HG02763 (cell line): ENCODE measurements at regions not wholly inside any gene's neighbourhood (a gene's known extent, or its start where the extent isn't known, plus 50 kb on each side); places are given as distances from the start of the nearest gene placed in this dataset.

Experiments
- ATAC-seq: cut with Tn5 transposase; IDR thresholded peaks from one replicate; pipeline ENCODE4 v1.9.1; 2021; ENCODE audit warnings: mild to moderate bottlenecking, moderate library complexity; ENCODE audit not compliant: unreplicated experiment

GRCh38 chr3:110375751-110376518 lies 695.7 kb upstream of the NECTIN3 start:
- ATAC-seq, result no peak

- no peak for ATAC-seq
Measured at GRCh38 chr3:110378481-110378880, 693.1 kb upstream of the NECTIN3 start.

GRCh38 chr3:110381992-110382391 lies 689.6 kb upstream of the NECTIN3 start:
- ATAC-seq, result no peak

DNA sequence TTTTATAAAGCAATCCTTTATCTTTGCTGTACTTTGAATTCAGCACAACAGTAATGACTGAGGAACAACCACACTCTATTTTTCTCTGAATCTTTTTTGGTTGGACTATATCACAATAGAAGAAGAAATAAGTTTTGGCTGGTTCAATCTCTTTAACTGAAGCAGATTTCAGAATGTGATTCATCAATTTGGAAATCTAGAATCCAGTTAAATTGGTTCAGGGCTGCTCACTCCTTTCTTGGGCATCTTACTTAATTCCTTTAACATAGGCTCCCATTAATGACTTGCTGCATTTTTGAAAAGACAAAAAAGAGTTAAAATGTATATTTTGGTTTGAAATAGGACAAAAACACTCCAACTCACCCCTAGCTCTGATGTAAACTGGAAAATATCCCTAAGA lies 688.3 kb upstream of the NECTIN3 start:
- no peak for ATAC-seq

DNA sequence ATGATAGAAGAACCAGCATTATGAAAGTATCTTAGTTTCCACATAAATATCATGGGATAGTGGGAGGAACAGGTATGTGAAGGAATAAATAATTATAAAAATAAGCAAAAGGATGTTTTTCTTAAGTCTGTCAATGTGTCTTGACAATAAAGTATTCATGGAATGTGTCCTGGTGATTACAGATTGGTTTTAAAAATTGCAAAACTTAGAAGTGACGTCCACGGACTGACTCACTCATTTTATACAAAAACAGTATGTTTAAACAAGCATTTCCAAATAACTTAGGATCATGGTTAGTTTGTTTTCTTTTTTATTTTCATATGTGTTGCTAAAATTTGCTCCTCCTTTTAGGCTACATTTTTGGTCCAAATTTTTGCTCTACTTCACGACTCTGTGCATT lies 687.0 kb upstream of the NECTIN3 start:
- ATAC-seq, result no peak

DNA sequence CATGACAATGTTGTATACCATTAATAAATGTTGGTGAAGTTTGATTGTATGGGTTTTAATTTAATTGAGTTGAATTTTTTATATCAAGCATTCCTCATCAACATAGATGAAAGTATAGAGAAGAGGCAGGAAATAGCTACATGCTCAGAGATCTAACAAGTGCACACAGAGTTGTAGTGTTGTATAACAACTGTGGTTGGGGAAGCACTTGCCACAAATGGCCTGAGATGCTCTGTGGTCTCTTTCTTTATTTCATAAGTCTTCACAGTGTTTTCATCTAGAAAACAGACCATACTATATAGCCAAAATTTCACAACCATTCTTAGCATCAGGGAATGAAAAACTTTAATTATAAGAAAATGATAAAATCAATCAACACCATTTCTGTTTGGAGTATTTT lies 682.6 kb upstream of the NECTIN3 start:
- ATAC-seq, result no peak

DNA sequence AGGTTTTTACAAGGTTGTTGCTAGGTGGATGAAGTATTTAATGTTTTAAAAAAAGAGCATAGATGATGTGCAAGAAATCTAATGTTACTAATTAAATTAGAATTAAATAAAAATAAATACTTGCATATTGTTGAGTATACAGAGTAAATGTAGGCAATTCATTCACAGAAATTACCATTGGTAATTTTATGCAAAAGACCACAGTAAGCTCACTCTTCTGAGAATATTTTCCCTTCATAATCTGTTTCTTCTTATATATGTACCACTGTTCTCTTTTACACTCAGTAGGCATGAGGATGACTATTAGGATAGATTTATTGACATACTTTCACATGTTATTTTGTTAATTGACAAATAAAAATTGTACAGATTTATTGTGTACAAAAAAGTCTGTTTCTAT lies 681.2 kb upstream of the NECTIN3 start:
- no peak for ATAC-seq

DNA sequence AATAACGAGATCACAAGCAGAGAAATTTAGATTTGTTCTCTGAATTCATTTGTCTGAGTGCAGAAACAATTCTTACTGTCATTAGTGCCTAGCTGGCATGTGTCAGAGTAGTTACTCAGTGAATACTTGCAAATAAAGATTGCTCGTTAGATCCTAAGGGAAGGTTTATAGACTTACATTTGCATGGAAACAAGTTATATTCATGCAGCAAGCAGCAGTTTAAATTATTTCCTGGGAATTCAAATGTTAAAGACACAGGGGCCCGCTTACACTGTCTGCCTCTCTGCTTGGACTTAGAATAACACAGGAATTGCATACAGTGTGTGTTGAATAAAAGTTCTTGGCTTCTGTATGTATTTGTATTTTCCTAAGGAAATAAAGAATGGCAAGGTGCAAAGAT lies 680.6 kb upstream of the NECTIN3 start:
- no peak for ATAC-seq

- ATAC-seq, result no peak
Measured at GRCh38 chr3:110391640-110392395, 679.8 kb upstream of the NECTIN3 start.

GRCh38 chr3:110393941-110394340 lies 677.7 kb upstream of the NECTIN3 start:
- no peak for ATAC-seq

DNA sequence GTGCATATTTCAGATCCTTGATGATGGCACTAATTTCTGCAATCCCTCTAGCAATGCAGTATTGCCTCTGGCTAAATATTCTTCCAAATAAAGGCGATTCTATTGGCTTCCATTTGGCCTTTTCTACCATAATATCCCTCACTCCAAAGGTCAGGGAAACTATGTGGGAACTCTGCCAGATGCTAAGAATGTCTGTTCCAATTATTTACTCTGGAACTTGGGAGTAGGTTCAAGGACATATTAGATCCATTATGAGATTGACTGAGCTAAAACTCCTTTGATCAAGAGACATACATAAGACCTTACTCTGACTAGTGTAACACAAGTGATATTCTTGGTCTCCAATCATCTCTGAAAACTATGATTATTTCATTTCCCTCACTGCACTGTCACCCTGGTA lies 674.5 kb upstream of the NECTIN3 start:
- ATAC-seq, result no peak

DNA sequence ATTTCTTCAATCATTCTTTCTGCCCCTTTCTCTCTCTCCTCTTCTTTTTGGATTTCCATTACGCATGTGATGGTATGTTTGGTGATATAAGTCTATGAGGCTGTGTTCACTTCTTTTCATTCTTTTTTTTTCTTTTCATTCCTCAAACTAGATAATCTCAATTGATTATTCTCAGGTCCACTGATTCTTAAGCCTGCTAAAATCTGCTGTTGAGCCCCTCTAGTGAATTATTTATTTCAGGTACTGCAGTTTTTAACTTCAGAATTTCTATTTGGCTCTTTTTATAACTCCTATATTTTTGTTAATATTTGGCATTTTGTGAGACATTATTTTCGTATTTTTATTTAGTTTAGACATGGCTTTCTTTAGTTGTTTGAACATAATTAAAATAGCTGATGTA lies 671.3 kb upstream of the NECTIN3 start:
- no peak for ATAC-seq

DNA sequence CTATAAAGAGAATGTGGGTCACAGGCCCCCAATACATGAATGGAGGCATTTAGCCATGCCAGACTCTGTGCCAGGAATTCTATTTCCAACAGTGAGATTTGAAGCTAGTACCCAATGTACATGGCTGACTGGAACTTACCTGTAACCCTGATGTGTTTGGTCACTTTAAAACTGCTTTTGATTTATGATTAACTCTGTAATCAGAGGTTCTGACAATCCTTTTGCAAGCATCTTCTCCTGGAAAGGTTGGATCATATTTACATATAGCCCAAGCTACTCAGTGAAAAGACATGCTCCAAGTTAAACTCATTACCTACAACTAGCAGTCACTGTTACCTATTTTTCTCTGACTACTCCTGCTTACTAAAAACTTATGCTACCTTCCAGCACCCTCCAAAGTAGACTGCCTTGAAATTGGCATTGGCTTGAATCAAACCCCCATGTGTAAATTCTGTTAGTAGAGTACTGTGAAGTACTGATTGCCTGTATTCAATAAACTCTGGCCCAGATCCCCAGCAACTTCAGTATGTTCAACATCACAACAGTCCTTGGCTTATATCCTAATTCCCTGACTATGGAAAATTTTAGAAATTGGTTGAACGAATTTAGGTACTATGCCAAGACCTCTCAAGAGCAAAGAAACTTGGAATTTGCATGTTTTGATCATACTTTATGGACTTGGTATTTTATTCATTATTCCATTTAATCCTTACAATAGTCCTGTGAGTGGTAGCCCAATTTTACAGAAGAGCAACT lies 665.6 kb upstream of the NECTIN3 start:
- no peak for ATAC-seq

DNA sequence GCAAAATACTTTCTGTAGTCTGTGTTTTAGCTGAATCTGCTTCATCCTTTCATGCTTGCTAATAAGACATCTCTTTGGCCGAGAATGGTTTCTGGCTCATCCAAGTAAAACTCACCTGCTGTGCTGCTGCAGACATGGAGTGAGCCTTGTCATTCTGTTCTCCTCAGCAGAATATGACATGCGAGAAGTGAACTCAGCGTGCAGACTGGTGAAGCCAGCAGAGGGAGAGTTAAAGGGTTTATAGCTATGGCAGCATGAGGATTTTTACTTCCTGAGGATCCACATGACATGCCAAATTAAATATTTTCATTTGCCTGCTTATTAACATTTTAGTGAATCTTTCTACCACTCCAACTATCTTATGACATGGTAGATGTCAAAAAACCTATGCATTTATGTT lies 658.4 kb upstream of the NECTIN3 start:
- no peak for ATAC-seq

- ATAC-seq, result no peak
Measured at GRCh38 chr3:110413807-110414748, 657.5 kb upstream of the NECTIN3 start.

GRCh38 chr3:110414855-110415254 lies 656.8 kb upstream of the NECTIN3 start:
- ATAC-seq, result no peak

DNA sequence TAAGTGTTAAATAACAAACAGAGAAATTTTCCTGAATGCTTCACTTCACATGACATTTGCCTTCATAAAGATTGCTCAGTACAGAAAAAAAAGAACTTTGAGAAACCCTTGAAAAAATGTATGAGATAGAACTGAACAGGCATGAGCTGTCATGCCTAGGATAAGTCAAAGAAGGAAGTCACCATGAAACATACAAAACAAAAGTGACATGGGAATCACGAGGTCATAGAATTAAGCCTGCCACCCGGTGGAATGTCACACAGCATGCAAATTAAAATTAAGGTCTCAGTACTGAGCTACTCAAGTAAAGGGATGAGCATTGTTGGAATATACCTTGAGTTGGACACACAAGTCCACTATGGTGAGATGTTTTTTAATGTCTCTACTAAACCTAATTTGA lies 652.5 kb upstream of the NECTIN3 start:
- ATAC-seq, result no peak

DNA sequence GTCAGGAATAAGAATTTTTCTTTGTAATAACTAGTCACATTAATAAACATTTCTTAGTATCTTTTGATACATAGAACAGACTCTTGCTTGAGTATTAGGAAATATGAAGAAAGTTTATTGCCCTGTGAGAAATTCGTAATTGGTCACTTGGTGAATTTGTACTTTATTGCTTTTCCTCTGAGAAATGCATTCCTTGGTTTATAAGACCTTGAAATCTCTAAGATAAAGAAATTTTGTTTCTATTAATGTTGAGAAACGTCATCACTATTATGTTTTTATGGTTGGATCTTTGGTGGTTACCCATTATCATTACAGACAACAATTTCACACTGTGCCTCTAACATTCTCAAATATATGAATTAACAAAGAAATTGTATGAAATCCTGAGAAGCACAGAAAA lies 652.0 kb upstream of the NECTIN3 start:
- no peak for ATAC-seq

DNA sequence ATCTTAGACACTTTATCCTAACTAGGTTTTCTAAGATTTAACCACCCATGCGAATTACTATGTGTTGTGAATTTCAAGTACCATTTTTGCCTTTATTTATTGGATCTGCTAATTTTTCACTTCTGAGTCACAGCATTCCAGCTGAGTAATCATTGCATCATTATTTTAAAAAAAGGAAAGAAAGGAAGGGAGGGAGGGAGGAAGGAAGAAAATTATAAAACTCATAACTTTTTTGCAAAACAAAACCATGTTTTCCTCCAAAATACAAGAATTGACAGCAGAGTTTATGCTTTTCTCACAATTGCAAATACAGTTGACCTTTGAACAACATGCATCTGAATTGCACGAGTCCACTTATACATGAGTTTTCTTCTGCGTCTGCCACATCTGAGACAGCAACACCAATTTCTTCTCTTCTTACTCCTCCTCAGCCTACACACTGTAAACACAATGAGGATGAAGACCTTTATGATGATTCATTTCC lies 651.4 kb upstream of the NECTIN3 start:
- no peak for ATAC-seq

DNA sequence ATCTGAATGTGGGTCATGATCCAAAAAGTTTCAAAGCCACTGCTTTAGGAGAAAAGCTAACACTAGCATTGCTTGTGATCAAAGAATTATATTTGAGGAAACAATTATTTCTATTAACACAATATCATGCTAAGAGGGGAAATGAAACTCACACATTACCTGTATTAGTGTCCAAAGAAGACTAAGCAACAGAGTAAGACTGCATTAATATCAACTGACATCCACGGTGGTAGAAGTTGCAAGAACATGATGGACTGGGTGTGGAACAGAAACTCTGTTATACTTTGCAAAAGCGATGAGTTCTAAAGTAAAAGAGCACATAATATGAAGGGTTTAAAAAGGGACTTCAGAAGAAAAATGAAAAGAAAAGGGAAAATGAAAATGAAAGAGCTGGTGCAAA lies 648.3 kb upstream of the NECTIN3 start:
- no peak for ATAC-seq

- ATAC-seq, result no peak
Measured at GRCh38 chr3:110430146-110430545, 641.5 kb upstream of the NECTIN3 start.
